Keratinocyte (primary cell): ENCODE measurements at regions not wholly inside any gene's neighbourhood (a gene's known extent, or its start where the extent isn't known, plus 50 kb on each side); places are given as distances from the start of the nearest gene placed in this dataset.

Experiments
- EZH2 ChIP-seq: IDR thresholded peaks from one replicate; pipeline ENCODE4 v1.6.1; 2012; ENCODE audit warnings: inconsistent platforms, mild to moderate bottlenecking, low read length, moderate library complexity
- TF ChIP-seq, protein P1 (sequence below), 3 experiments: IDR thresholded peaks in 1 of 3; conservative IDR thresholded peaks in 1 of 3; optimal IDR thresholded peaks in 1 of 3; 2 replicates in 2 of 3; 3 replicates in 1 of 3; pipeline versions ENCODE3 to v1.5.1; 2011; ENCODE audit warnings: low read length in 3 of 3, mild to moderate bottlenecking in 3 of 3, moderate library complexity in 2 of 3, control low read depth in 1 of 3, inconsistent platforms in 1 of 3; ENCODE audit not compliant: insufficient read depth in 2 of 3; ENCODE audit errors: extremely low read depth in 1 of 3

DNA sequence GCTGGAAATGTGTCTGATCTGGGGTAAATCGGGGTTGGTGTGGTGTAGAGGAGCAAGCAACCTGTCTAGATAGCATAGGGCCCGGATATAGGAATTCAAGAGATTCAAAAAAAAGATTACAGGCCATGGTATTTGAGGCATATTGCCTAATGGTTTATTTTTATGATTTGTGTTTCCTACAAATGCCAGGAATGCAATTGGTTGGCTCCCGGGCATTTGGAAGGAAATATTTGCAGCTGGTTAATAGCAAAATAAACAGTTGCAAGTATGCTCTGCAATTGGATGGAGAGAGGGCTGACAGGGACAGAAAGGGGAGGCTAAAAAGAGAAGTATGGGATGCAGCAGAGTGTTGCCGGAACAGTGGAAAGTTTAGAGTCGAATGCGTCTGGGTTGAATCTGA is 315.6 kb upstream of the ATP2B1 start:
- TF ChIP-seq, protein P1, sequence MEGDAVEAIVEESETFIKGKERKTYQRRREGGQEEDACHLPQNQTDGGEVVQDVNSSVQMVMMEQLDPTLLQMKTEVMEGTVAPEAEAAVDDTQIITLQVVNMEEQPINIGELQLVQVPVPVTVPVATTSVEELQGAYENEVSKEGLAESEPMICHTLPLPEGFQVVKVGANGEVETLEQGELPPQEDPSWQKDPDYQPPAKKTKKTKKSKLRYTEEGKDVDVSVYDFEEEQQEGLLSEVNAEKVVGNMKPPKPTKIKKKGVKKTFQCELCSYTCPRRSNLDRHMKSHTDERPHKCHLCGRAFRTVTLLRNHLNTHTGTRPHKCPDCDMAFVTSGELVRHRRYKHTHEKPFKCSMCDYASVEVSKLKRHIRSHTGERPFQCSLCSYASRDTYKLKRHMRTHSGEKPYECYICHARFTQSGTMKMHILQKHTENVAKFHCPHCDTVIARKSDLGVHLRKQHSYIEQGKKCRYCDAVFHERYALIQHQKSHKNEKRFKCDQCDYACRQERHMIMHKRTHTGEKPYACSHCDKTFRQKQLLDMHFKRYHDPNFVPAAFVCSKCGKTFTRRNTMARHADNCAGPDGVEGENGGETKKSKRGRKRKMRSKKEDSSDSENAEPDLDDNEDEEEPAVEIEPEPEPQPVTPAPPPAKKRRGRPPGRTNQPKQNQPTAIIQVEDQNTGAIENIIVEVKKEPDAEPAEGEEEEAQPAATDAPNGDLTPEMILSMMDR (optimal IDR thresholded peaks at IDR 0.05 in 1 of 3, IDR thresholded peaks at IDR 0.05 in 1 of 3, conservative IDR thresholded peaks at IDR 0.05 in 1 of 3; ENCODE audit: extremely low read depth in 1 of 3, insufficient read depth in 2 of 3, low read length in 3 of 3) = no peak
- no peak for TF ChIP-seq EZH2
